ENCODE measurements at regions not wholly inside any gene's neighbourhood (a gene's known extent, or its start where the extent isn't known, plus 50 kb on each side); places are given as distances from the start of the nearest gene placed in this dataset.
"Not testable (repeated sequence)": the region's sequence is repeated elsewhere in the genome, so short reads cannot be mapped to it uniquely, and the experiment has no call there.

GRCh38 chr10:29830531-29831512 lies 196.1 kb upstream of the SVIL start:
- in situ Hi-C loops (cut with HindIII; ENCODE audit: low sequenced_read_pairs), result no loop called here

- in situ Hi-C loops (cut with HindIII; ENCODE audit: low sequenced_read_pairs), result no loop called here
Observed at GRCh38 chr10:29829776-29830175, 195.0 kb upstream of the SVIL start.

GRCh38 chr10:29828956-29829355 lies 194.2 kb upstream of the SVIL start:
- in situ Hi-C loops (cut with HindIII; ENCODE audit: low sequenced_read_pairs), result no loop called here

GRCh38 chr10:29828440-29828894 lies 193.7 kb upstream of the SVIL start:
- in situ Hi-C loops (cut with HindIII; ENCODE audit: low sequenced_read_pairs), result no loop called here

GRCh38 chr10:29827512-29827911 lies 192.7 kb upstream of the SVIL start:
- in situ Hi-C loops (cut with HindIII; ENCODE audit: low sequenced_read_pairs), result no loop called here

- in situ Hi-C loops (cut with HindIII; ENCODE audit: low sequenced_read_pairs), result no loop called here
Observed at GRCh38 chr10:29826801-29827450, 192.2 kb upstream of the SVIL start.

- in situ Hi-C loops (cut with HindIII; ENCODE audit: low sequenced_read_pairs), result no loop called here
Observed at GRCh38 chr10:29826221-29826620, 191.4 kb upstream of the SVIL start.

GRCh38 chr10:29823553-29824080 lies 188.8 kb upstream of the SVIL start:
- in situ Hi-C loops (cut with HindIII; ENCODE audit: low sequenced_read_pairs), result no loop called here

- in situ Hi-C loops (cut with HindIII; ENCODE audit: low sequenced_read_pairs), result no loop called here
Observed at GRCh38 chr10:29820890-29821461, 186.2 kb upstream of the SVIL start.

GRCh38 chr10:29816801-29817558 lies 182.2 kb upstream of the SVIL start:
- in situ Hi-C loops (cut with HindIII; ENCODE audit: low sequenced_read_pairs), result no loop called here

- in situ Hi-C loops (cut with HindIII; ENCODE audit: low sequenced_read_pairs), result no loop called here
Observed at GRCh38 chr10:29815572-29815971, 180.8 kb upstream of the SVIL start.

GRCh38 chr10:29811751-29812427 lies 177.1 kb upstream of the SVIL start:
- in situ Hi-C loops (cut with HindIII; ENCODE audit: low sequenced_read_pairs), result no loop called here

GRCh38 chr10:29810816-29811215 lies 176.0 kb upstream of the SVIL start:
- in situ Hi-C loops (cut with HindIII; ENCODE audit: low sequenced_read_pairs), result no loop called here

GRCh38 chr10:29810231-29810630 lies 175.5 kb upstream of the SVIL start:
- in situ Hi-C loops (cut with HindIII; ENCODE audit: low sequenced_read_pairs), result not testable (repeated sequence)

GRCh38 chr10:29809383-29809782 lies 174.6 kb upstream of the SVIL start:
- in situ Hi-C loops (cut with HindIII; ENCODE audit: low sequenced_read_pairs), result no loop called here

GRCh38 chr10:29807163-29807806 lies 172.5 kb upstream of the SVIL start:
- in situ Hi-C loops (cut with HindIII; ENCODE audit: low sequenced_read_pairs), result no loop called here

GRCh38 chr10:29806350-29806788 lies 171.6 kb upstream of the SVIL start:
- in situ Hi-C loops (cut with HindIII; ENCODE audit: low sequenced_read_pairs), result no loop called here

- in situ Hi-C loops (cut with HindIII; ENCODE audit: low sequenced_read_pairs), result no loop called here
Observed at GRCh38 chr10:29805134-29805723, 170.5 kb upstream of the SVIL start.

Data from endothelial cell of hepatic sinusoid (primary cell).